ENCODE measurements at regions not wholly inside any gene's neighbourhood (a gene's known extent, or its start where the extent isn't known, plus 50 kb on each side); places are given as distances from the start of the nearest gene placed in this dataset.

- TF ChIP-seq CTCF (IDR thresholded peaks at IDR 0.05 in 8 of 11, conservative IDR thresholded peaks at IDR 0.05 in 3 of 11) (no peak), POLR2AphosphoS5 (IDR thresholded peaks at IDR 0.05) (no peak)
Observed at GRCh38 chr14:42323426-42323825, 716.8 kb downstream of the LRFN5 start.

Measured in spleen (tissue), 7 donors.